GM21737 (cell line): ENCODE measurements at regions not wholly inside any gene's neighbourhood (a gene's known extent, or its start where the extent isn't known, plus 50 kb on each side); places are given as distances from the start of the nearest gene placed in this dataset.

Source experiments
- ATAC-seq: cut with Tn5 transposase; IDR thresholded peaks from one replicate; pipeline ENCODE4 v1.9.1; 2021; ENCODE audit warnings: mild to moderate bottlenecking, moderate library complexity; ENCODE audit not compliant: unreplicated experiment

DNA sequence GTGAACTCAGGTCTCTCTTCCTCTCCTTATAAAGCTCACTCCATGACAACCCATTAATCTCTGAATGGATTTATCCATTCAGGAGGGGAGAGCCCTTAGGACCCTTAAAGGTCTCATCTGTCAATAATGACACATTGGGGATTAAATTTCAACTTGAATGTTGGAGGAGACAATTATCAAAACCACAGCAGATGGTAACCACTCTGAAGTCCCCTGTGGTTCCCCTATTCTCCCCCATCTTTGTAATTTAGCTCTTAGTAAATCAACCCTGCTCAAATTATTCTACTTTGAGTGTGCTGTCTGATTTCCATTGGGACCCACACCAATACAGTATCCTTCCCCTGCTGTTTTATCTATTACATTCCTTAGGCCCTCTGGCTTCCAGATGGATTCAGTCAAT, 72.0 kb upstream of the RAI14 start:
- no peak for ATAC-seq

DNA sequence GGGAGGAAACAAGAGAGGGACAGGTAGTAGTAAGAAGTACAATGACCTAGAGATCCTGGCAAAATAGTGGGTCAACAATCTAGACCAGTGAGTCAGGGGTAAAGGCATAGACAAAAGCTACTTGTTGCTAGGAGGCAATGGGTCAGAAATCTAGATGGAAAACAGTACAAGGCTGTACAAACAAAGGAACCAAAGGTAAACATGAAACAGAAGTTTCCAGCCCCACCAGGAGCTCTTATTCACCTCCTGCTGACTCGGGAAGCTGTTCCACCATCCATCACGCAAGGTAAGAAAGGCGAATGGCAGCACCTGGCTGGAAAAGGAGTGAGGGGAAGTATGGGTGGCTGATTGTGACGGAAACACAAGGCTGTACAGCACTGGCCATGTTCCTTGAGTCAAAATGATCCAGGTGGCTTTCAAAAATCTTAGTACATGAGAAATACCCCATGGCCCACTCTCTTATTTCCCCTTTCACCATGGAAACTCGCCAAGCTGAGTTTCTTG, 70.5 kb upstream of the RAI14 start:
- no peak for ATAC-seq

DNA sequence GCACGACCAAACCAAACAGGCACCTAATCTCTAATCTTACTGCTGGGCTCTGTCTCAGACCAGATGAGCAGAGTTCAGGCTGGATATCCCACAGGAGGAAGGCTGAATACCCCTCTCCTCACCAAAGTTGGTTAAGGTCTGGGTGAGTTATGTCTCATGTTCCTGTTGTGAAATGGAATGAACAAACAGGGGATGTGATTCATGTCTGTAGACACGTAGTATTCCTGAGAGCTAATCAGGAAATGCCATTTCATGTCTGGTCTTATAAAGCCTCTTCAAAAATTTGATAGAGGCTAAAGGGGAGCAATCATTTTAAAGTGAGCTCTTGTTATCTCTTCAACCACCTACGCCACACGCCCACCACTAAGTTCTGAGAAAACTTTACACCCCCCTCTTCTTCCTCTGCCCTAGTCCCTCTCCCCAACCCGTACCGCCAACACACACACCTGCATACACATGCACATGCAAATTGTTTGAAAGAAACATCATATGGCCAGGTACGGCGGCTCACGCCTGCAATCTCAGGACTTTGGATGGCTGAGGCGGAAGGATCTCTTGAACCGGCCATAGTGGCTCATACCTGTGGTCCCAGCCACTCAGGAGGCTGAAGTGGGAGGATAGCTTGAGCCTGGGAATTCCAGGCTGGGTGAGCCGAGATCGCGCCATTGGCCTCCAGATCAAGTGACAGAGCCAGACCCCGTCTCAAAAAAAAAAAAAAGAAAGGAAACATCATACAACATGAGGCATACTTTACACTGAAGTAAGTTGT, 69.8 kb upstream of the RAI14 start:
- ATAC-seq, result no peak

DNA sequence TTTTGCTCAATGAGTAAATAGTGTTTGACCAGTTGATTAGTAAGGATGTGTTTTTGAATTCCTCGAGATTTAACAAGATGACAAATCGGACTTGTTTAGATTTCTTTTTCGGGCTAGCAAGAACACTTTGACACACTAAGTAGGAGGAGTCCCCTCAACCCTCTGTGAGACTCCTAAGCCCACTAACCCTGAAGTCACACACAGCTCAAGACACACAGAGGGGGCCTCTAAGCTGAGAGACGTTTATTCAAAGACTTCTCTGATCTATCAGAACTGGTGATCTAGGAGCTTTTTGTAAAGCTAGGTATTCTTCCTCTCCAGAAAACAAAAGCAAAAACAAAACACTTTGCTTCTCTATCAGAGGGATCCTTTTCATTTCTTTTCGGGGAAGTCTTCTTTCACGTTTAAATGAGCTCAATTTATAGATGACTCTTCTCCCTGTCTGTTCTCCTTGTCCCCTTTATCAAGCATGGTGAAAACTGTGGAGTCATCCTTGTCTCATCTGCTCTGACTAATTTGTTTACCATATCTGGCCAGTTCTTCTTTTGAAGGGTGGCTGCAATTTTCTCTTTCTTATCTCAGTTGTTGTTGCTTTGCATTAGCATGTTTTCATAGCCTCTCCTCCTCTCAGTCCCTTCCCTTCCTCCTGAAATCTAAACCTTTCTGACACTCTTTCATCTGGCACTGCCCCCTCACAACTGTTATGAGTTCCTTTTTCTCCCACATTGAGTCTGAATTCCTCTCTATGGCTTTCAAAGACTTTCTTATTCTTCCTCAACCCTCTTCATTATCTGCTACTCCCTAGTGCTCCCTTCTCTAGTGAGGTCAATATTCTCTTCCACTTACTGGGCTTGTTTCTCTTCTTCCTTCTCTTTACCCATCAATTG, 68.5 kb upstream of the RAI14 start:
- ATAC-seq, result no peak

DNA sequence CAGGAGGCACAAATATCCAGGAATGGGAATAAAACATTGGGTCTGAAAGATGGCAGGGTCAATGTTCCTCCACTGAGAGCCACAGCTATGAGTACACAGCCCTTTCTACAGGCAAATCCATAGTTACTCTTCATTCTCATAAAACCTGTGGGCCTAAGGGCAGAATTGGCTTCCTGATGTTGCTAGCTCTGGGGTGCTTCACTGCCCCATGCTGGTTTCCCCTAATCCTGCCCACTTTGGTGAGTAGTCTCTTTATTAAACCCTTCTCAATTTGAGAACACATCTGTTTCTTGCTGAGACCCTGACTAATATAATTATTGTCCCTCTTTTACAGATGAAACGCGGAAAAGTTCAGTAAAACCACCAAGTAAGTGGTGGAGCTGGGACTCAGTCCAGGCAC, 66.3 kb upstream of the RAI14 start:
- ATAC-seq, result no peak

DNA sequence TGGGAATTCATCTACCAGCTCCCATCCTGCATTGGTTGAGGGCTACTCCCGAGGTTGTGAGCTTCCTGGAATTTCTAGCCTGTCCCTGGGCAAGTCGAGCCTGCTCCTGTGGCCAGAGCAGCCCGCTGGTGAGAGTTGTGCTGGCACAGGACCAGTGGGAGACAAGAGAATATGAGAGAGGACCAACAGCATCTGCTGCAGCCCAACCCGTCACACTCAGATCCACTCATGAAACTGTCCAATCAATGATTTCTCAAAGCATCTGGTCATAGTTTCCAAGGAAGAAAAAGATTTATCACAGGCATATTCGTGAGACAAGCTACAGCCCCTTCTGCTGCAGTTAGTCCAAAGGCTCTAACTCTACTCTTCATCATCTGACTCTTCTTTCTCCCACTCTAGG, 64.4 kb upstream of the RAI14 start:
- no peak for ATAC-seq

DNA sequence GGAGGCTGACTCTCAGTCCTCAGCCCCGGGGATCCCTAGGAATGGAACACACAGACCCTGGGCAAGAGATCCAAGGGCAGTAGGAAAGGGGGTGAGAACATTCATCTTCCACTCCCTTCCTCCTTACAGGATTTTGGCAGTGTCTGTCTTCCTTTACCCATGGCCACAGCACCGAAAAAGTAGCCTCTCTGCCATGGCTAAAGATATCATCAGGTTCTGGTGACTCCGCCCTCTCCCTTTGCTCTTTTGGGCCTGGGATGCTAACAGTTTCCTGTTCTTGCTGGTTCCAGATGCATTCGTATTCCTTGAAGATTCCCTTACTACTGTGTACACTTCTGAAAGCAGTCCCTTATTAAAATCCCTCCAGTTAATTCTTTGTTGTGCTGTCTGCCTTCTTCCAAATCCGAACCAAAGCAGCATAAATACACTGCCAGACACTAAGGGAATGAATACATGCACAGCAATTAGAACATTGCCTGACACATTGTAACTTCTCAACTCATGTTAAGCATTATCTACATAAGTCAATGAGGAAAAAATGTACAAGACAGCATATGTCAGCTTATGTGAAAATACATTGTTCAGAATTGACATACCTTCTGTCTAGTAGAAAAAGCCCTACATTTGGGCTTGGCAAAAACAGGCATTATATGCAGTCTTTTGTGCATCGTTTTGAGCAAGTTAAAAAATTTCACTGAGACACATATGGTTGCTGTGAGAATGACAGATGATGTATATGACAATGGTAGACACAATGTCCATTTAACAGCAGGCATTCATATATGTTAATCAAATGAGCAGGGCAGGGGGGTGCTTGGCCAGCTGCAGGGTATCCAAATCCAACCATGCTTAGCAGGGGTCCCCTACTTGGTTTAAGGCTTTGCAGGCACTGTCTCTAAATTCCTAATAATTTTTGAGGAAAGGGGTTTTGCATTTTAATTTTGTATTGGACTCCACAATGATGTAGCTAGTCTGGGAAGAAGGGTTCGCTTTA, 58.8 kb upstream of the RAI14 start:
- no peak for ATAC-seq

DNA sequence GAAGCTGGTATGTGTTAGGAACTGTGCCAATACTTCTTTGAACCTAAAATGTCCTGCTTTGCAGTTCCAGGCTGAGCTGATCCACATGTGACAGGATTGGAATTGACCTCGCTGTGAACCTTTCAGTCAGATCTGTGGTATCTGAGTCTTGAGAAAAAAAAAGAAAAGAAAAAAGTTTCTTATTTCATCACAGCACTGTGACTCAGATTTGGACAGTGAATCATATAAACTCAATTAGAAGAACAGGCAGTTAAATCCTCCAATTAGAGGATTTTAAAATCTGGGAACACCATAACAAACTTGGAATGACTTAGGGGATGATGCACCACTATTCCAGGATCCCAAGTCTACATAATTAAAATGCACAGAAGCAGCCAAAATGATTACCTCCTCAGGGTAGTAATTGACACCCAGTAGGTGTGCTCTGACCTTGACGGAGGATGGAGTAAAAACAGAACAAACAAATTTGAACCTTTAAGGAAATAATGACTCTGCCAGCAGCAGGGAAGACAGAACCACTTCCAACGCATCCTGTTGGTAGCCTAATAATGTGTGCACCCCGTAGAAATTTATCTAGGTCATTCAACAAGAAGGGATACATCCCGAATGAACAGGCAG, 57.8 kb upstream of the RAI14 start:
- ATAC-seq, result no peak

DNA sequence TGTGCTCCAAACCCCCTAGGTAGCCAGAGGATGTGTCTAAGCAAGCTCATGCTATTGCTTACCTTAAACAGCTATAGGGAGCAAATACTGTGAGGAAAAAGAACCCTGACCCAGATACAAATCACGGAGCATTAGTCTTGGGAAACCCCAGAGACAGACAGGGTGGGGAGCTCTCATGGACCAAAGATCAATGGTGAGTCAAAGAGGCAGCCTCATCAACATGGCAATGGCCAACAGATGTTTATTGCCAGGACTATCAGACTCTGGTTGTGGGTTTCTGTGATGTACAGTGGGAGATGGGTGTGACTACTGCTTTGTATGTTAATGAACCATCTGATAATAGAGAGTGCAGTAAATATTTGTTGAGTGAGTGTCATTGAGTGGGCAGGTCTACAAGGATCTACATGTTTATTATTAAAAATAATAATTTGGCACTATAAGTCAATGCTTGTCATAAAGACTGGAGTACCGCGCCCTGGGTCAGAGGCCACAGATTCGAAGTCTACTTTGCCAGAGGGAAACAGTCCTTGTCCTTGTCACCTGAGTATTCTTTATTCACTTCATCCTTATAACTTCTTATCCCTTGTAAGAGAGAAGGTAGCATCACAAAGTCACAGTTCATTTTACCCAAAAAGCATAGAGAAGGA, 56.5 kb upstream of the RAI14 start:
- ATAC-seq, result no peak

DNA sequence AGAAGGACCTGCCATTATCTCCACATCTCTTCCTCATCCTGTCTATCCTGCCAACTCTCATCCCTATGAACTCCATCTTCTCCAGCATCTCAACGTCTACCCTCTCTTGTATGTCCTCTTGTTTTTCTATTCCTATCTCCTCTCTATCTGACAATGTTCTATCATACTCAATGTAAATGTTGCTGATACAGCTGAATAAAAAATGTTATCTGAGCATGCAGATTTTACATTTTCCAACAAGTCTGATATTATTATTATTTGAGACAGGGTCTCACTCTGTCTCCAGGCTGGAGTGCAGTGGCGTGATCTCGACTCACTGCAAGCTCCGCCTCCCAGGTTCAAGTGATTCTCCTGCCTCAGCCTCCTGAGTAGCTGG, 56.0 kb upstream of the RAI14 start:
- no peak for ATAC-seq

DNA sequence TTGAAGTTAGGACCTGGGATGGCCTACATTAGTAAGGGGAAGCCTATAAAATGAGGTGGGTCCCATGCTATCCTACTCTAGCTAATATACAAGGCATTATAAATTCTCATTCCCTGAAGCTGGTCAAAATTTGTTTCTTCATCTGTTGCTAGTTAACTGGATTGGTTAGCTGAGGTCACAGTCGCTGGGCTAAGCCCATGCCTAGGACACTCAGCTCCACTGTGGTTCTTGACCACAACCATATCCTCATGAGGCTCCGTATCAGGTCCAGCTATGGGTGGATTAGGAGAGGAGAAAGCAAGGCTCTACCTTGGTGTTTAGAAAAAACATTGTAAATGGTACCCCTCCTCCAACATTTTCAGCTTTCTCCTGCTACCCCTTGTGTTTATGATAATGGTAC, 52.8 kb upstream of the RAI14 start:
- no peak for ATAC-seq

DNA sequence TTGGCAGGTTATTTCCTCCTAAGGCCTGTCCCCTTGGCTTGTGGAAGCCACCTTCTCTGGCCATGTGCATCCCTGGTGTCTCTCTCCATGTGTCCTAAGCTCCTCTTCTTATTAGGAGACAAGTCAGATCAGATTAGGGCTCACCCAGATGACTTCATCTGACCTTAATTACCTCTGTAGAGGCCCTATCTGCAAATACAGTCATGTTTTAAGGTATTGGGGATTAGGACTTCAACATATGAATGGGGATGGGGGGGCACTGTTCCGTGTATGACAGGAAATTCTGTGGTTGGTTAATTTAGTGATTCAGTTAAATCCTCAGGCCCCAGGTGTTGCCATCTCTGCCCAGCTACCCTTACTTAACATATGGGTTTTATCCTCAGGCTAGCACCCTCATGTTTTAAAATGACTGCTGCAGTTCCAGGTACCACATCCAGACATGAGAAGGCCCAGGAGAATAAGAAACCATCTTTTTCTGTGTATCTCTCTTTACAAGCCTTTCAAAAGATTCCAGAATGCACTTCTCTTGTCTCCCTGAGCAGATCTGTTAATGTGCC, 51.9 kb upstream of the RAI14 start:
- ATAC-seq, result no peak

DNA sequence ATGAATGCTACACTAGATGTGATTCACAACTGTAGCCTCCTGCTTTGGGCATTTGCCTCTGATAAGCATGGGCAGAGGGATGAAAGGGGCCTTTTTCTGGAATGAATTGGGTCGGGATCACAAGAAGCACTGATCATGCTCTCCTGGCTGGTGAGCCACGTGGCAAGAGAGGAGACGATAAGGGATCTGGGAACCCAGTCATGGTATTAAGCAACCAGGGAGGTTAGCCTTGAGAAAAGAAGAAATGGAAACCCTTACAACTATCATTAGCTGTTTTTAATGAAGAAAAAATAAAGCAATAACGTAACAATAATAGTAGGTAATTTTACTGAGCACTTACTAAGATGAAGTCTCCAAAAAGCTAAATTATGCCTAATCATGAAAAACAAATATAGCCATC, 50.0 kb upstream of the RAI14 start:
- no peak for ATAC-seq
